BJ (cell line): ENCODE measurements at regions not wholly inside any gene's neighbourhood (a gene's known extent, or its start where the extent isn't known, plus 50 kb on each side); places are given as distances from the start of the nearest gene placed in this dataset.

Source experiments
- CTCF ChIA-PET: fragments of 350-600 bp; formaldehyde crosslinking; extraction: SDS; loops from one replicate; lab custom pipeline; 2021; ENCODE audit warnings: antibody characterized with exemption, inconsistent platforms; lab: Yijun Ruan, JAX
- POLR2A ChIA-PET: fragments of 300-600 bp; sonication (Branson Sonifier 250); formaldehyde crosslinking; extraction: SDS; loops from one replicate; lab custom pipeline; 2021; ENCODE audit warnings: antibody characterized with exemption; lab: Charles Lee
- DNase-seq: peaks from one replicate; pipeline ENCODE4 v3.0.0-alpha.2; 2011; ENCODE audit warnings: low read depth
- H3K27me3 ChIP-seq: 2 replicates; pipeline ENCODE4 v1.6.0; 2011; ENCODE audit warnings: low read length; ENCODE audit not compliant: control insufficient read depth, insufficient read depth
- H3K36me3 ChIP-seq: 2 replicates; pipeline ENCODE4 v1.5.1; 2011; ENCODE audit warnings: low read length; ENCODE audit not compliant: control insufficient read depth, insufficient read depth
- H3K4me3 ChIP-seq: 2 replicates; pipeline ENCODE4 v1.5.1; 2011; ENCODE audit warnings: low read depth, mild to moderate bottlenecking, control low read depth, low read length
- TF ChIP-seq, protein P1 (sequence below): IDR thresholded peaks from 2 replicates; pipeline ENCODE4 v1.5.1; 2011; ENCODE audit warnings: low read depth, mild to moderate bottlenecking, control low read depth, inconsistent platforms, low read length, moderate library complexity; ENCODE audit not compliant: insufficient read depth

DNA sequence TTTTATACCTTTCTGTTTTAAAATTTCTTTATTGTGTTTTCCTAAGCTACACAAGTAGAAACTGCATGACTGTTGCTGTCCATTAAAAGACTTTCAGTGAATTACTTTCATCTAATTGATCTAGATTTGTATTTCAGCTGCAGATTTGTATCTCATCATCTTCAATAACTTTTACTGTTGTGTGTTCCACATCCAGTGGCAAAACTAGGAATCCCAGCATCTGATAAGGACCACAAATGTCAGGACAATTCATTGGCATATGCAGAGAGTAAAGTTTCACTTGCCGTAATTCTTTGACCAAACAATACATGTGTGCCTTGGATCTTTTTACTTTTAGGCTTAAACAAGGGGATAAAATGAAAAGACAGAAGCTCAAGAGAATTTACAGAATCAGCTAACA lies 112.6 kb downstream of the FBXO8 start:
- Histone ChIP-seq H3K27me3 (peaks cover 2% of the 10 kb centered on the region; the same call in 1 of the 2 replicates), H3K36me3 (no peaks in the 10 kb centered on the region), H3K4me3 (no peak overlapping the region)
- DNase-seq: no peak
- ChIA-PET POLR2A (no interaction called here), CTCF (no interaction called here)
- TF ChIP-seq, protein P1, sequence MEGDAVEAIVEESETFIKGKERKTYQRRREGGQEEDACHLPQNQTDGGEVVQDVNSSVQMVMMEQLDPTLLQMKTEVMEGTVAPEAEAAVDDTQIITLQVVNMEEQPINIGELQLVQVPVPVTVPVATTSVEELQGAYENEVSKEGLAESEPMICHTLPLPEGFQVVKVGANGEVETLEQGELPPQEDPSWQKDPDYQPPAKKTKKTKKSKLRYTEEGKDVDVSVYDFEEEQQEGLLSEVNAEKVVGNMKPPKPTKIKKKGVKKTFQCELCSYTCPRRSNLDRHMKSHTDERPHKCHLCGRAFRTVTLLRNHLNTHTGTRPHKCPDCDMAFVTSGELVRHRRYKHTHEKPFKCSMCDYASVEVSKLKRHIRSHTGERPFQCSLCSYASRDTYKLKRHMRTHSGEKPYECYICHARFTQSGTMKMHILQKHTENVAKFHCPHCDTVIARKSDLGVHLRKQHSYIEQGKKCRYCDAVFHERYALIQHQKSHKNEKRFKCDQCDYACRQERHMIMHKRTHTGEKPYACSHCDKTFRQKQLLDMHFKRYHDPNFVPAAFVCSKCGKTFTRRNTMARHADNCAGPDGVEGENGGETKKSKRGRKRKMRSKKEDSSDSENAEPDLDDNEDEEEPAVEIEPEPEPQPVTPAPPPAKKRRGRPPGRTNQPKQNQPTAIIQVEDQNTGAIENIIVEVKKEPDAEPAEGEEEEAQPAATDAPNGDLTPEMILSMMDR: no peak

DNA sequence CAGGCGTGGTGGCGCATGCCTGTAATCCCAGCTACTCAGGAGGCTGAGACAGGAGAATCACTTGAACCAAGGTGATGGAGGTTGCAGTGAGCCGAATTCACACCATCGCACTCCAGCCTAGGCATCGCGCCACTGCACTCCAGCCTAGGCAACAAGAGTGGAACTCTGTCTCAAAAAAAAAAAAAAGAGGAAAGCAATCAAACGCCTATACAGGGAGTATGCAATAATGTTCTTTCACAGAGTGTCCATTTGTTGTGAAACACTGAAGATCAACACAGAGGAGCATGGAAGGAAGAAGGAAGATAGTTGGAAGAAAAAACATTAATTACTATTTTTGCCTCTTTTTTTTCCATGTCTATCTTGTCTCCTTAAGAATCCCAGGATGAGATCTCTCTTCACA lies 113.4 kb downstream of the FBXO8 start:
- Histone ChIP-seq H3K27me3 (peaks cover 2% of the 10 kb centered on the region; the same call in 1 of the 2 replicates), H3K4me3 (no peak overlapping the region), H3K36me3 (no peaks in the 10 kb centered on the region)
- TF ChIP-seq, protein P1: no peak
- POLR2A ChIA-PET: no interaction called here
- DNase-seq: no peak
- CTCF ChIA-PET: interaction anchor here (0.6 kb wide), 1 partner anchor 450 kb away, joined by 3 read pairs; no protein-coding TSS in a partner anchor

DNA sequence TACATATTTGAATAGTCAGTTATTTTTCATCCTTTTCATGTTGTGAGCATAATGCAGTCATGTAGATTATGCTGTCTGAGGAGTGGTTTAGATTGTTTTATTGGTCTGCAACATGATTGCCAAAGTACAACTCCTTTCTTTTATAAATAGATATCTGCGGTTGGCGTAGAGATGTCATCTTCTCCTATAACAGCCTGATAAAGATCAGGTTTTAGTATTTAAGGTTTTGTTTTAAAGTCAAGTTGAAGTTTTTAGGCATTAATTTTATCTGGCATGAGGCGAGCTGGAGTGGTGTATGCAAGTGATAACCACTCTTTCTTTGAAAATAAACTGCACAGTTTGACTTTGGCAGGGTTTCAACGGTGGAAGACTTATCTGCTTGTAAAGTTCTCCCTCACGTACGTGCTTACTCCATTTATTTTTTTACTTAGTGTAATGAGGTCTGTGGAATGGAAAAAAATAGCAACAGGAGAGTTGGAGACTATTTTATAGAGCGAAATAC lies 126.3 kb downstream of the FBXO8 start:
- Histone ChIP-seq H3K27me3 (0 out of 2 replicates have a peak, but pooled peaks cover 3% of the 10 kb centered on the region), H3K36me3 (no peaks in the 10 kb centered on the region), H3K4me3 (no peak overlapping the region)
- ChIA-PET POLR2A (no interaction called here), CTCF (interaction anchor here (0.8 kb wide), 1 partner anchor 34 kb away, joined by 3 read pairs; no protein-coding TSS in a partner anchor)
- TF ChIP-seq, protein P1: no peak
- no peak for DNase-seq

DNA sequence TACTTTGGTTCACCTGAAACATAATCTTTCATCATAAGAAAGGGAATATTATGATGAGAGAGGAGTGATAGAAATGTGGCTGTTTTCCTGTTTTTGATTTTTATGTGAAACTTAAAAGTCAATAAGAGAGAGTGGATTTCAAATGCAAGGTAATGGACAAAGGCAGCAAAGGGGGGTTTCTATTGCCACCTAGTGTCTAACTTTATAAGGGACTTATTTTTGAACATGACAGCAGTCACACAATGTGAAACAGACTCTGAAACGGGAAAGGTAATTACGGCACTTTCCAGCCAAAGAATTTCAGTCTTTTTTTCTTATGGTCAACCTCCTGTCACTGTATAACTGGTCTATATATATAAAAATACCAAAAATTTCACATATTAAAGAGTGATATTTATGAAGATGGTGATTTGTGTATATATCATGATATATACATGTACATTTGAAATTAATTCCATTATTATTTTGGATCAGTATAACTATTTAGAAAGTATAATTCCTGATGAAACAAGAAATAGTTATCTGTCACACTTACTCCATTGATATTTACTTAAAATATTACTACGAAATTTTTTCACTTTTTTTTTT lies 127.1 kb downstream of the FBXO8 start:
- DNase-seq: no peak
- H3K36me3 ChIP-seq: no peaks in the 10 kb centered on the region
- CTCF ChIA-PET: no interaction called here
- POLR2A ChIA-PET: no interaction called here
- no peak overlapping the region for H3K4me3 ChIP-seq
- H3K27me3 ChIP-seq: 0 out of 2 replicates have a peak, but pooled peaks cover 3% of the 10 kb centered on the region
- TF ChIP-seq, protein P1: peak; percentile 69

DNA sequence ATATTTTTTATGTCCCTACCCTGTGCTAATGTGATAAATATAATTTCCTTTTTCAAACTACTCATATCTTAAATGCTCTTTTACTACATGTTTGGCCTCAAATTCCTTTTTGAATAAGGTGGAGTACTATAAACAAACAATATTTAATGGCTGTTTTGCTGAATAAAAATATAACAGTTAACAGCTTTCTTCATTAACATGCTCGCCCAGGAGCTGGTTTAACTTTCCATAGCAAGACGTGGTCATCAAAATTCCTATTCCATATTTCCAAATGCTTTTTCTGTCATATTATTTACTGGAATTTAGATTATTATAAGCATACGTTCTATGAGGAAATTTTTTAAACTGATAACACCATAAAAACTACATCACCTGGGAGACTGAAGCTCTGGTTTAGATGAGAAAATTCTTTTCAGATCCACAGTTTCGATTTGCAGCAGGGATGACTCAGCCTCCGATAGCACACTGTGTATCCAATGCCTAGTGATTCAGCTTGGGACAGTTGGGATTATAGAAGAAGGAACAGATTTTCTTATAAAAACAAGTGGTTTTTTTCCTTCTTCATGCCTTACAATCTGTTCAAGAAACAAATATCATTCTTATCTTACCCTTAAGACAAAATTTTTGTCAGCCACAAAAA lies 129.1 kb downstream of the FBXO8 start:
- no peaks in the 10 kb centered on the region for H3K36me3 ChIP-seq
- CTCF ChIA-PET: no interaction called here
- H3K27me3 ChIP-seq: 0 out of 2 replicates have a peak, but pooled peaks cover 2% of the 10 kb centered on the region
- peak overlapping the region; percentile 27; the same call in 1 of the 2 replicates for H3K4me3 ChIP-seq
- TF ChIP-seq, protein P1: no peak
- POLR2A ChIA-PET: no interaction called here
- DNase-seq: peak; percentile 7
